ENCODE measurements at regions not wholly inside any gene's neighbourhood (a gene's known extent, or its start where the extent isn't known, plus 50 kb on each side); places are given as distances from the start of the nearest gene placed in this dataset.

DNA sequence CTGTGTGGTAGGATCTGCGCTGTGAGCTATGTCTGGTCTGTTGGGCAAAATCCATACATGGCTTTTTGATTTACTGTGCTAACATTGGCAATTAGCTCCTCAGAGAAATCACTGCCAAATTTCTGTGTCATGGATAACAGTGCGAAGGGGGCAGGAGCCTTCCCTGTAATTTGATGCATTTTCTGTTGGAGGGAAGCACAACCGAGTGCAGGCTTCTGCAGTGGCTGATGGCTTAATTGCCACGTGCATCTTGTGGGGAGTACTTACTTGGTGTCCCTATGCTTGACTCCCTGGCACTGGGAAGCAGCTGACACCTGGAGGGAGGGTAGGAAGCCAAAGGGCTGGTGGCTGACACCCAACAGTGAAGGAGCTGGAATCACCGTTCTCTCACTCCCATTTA is 99.3 kb upstream of the PROKR2 start:
- in situ Hi-C loops (cut with MboI; ENCODE audit: low pct_unique_long_range_greater_than_20kb, low sequenced_read_pairs, unreplicated experiment) = no loop called here
- TF ChIP-seq, protein P1, sequence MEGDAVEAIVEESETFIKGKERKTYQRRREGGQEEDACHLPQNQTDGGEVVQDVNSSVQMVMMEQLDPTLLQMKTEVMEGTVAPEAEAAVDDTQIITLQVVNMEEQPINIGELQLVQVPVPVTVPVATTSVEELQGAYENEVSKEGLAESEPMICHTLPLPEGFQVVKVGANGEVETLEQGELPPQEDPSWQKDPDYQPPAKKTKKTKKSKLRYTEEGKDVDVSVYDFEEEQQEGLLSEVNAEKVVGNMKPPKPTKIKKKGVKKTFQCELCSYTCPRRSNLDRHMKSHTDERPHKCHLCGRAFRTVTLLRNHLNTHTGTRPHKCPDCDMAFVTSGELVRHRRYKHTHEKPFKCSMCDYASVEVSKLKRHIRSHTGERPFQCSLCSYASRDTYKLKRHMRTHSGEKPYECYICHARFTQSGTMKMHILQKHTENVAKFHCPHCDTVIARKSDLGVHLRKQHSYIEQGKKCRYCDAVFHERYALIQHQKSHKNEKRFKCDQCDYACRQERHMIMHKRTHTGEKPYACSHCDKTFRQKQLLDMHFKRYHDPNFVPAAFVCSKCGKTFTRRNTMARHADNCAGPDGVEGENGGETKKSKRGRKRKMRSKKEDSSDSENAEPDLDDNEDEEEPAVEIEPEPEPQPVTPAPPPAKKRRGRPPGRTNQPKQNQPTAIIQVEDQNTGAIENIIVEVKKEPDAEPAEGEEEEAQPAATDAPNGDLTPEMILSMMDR (IDR thresholded peaks at IDR 0.05; ENCODE audit: extremely low read depth, insufficient read depth, missing control alignments) = no peak
- no peak for DNase-seq (ENCODE audit: low spot score)

DNA sequence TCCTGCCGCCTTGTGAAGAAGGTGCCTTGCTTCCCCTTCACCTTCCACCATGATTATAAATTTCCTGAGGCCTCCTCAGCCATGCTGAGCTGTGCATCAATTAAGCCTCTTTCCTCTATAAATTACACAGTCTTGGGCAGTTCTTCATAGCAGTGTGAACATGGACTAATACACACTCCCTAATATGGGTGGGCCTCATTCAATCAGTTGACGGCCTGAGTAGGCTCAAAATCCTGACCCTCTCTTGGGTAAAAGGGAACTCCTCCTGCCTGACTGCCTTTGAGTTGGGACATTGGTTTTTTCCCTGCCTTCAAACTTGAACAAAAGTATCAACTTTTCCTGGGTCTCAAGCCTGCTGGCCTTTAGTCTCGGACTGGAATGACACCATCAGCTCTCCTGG is 96.6 kb upstream of the PROKR2 start:
- in situ Hi-C loops (cut with MboI; ENCODE audit: low pct_unique_long_range_greater_than_20kb, low sequenced_read_pairs, unreplicated experiment) = no loop called here
- TF ChIP-seq, protein P1 (IDR thresholded peaks at IDR 0.05; ENCODE audit: extremely low read depth, insufficient read depth, missing control alignments) = no peak
- no peak for DNase-seq (ENCODE audit: low spot score)

DNA sequence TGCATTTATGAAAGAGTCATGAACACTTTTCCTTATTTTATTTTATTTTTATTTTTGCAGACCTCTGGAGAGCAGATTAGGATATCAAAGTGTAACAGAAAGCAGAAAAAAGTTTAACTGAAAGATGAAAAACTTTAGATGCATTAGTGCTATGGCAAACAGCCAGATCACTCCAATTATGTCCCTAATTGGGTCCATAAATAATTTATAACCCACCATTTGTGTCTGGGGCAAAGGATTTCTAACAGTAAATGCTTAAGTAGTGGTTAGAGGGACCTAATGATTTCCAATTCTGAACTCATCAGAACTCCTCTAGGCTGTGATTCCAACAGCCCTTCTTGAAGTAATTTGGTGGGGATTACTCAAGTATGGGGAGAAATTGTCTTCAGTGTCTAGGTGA is 93.7 kb upstream of the PROKR2 start:
- no peak for DNase-seq (ENCODE audit: low spot score)
- in situ Hi-C loops (cut with MboI; ENCODE audit: low pct_unique_long_range_greater_than_20kb, low sequenced_read_pairs, unreplicated experiment) = no loop called here
- TF ChIP-seq, protein P1 (IDR thresholded peaks at IDR 0.05; ENCODE audit: extremely low read depth, insufficient read depth, missing control alignments) = no peak

DNA sequence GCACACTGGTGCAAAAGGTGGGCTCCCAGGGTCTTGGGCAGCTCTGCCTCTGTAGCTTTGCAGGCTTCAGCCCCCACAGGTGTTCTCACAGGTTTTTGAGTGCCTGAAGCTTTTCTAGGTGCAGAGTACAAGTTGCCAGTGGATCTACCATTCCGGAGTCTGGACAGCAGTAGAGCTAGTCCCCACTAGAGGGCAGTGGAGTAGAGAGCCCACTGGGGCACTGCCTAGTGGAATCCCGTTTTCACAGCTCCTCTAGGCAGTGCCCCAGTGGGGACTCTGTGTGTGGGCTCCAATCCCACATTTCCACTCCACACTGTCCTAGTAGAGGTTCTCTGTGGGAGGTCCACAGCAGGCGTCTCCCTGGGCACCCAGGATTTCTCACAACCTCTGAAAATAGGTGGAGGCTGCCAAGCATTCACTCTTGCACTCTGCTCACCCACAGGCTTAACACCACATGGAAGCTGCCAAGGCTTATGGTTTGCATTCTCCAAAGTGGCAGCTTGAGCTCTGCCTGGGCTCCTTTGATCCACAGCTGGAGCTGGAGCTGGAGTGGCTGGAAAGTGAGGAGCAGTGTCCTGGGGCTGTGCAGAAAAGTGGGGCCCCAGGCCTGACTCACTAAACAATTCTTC is 86.3 kb upstream of the PROKR2 start:
- DNase-seq (ENCODE audit: low spot score) = peak; percentile 31
- in situ Hi-C loops (cut with MboI; ENCODE audit: low pct_unique_long_range_greater_than_20kb, low sequenced_read_pairs, unreplicated experiment) = no loop called here
- TF ChIP-seq, protein P1 (IDR thresholded peaks at IDR 0.05; ENCODE audit: extremely low read depth, insufficient read depth, missing control alignments) = peak; percentile 69

DNA sequence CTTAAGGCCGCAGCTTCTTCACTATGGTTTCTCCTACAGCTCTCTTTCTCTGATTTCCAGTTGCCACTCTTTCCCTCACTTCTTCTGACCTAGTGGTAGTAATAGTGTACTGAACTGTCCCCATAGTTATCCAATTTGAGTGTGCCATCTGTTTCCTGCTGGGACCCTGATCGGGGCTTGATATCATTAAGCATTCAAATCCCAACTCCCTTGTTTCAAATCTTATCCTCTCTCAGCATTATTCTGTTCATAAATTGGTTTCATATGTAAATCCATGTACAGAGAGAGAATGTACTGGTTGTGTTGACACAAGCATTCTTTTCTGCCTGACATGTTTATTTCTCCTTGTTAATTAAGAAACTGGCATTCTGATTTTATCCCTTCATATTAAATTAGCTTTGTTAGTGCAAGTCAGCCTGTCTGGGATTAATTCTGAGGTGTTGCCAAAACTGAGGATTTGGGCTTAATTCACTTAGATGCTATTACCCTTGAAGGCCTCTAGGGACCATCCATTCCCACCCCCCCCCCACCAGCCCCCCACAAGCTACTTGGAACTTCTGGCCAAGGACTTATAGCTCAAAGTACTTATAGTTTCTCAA is 84.6 kb upstream of the PROKR2 start:
- TF ChIP-seq, protein P1 (IDR thresholded peaks at IDR 0.05; ENCODE audit: extremely low read depth, insufficient read depth, missing control alignments) = no peak
- no peak for DNase-seq (ENCODE audit: low spot score)
- in situ Hi-C loops (cut with MboI; ENCODE audit: low pct_unique_long_range_greater_than_20kb, low sequenced_read_pairs, unreplicated experiment) = no loop called here

DNA sequence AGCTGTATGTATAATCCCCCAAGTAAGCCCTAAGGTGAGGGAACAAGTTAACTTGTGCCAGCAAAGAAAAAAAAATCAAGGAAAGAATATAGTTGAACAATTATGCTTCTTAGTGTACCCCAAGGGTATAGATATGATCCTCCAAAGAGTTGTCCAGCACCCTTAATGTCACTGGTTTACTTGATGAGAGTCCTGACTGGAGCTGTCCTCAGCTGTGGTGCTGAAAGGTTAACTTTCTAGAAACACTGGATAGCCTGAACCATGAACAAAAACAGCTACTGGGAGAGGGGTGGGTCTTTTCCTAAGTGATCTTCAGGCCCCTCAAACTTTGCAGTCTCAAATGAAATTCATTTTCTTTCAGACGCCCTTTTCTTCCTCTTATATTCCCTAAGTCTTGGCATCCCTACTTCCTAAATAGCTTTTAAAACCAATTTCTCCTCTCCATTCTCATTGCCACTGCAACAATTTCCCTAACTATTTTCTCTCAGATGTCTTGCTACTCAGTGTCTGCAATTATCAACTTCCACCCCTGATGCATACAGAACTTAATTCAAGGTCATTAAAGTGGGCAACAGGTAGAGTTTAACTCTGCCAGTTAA is 83.5 kb upstream of the PROKR2 start:
- no peak for DNase-seq (ENCODE audit: low spot score)
- TF ChIP-seq, protein P1 (IDR thresholded peaks at IDR 0.05; ENCODE audit: extremely low read depth, insufficient read depth, missing control alignments) = no peak
- in situ Hi-C loops (cut with MboI; ENCODE audit: low pct_unique_long_range_greater_than_20kb, low sequenced_read_pairs, unreplicated experiment) = no loop called here

Data from GM13977 (cell line).